Activated naive CD4-positive, alpha-beta T cell treated with Interleukin-2 at 50 U/mL for 16 hours (primary cell): ENCODE measurements at regions not wholly inside any gene's neighbourhood (a gene's known extent, or its start where the extent isn't known, plus 50 kb on each side); places are given as distances from the start of the nearest gene placed in this dataset.

Experiments used
- DNase-seq: peaks from one replicate; pipeline ENCODE4 v3.0.0-alpha.2; 2020

DNA sequence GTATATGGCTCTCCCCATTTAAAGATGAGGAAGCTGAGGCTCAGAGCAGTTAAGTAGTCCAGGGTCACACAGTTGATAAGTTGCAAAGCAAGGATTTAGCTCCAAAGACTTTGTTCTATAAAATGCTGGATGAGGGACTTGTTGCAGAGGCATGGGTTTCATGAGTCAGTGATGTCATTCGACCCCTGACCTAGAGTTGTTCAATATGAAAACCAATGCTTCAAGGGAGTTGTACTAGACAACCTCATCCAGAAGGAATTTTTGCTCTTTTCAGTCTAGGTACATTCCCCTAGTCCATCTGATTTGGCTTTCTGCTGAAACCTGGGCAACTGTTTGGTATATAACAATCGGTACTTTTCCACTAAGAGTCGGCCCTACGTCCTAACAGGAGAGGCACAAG is 550.4 kb downstream of the EBF1 start:
- no peak for DNase-seq

DNA sequence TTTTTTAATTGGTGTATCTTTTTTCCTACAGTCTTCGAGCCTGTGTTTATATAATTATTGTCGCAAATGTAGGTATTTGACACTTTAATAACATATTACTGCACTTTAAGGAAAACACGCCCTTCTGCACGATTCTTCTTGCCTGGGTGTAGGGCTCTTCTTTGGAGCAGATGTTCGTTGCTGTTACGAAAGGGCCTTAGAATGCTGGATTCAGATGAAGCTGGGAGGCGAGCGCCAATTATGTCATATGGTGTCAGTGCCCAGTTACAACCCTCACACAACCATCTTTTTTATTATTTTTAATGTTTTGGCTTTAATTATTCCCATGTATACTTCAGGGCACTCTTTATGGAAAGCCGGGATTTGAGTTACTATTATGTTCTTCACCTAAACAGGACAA is 553.0 kb downstream of the EBF1 start:
- DNase-seq, result no peak

DNA sequence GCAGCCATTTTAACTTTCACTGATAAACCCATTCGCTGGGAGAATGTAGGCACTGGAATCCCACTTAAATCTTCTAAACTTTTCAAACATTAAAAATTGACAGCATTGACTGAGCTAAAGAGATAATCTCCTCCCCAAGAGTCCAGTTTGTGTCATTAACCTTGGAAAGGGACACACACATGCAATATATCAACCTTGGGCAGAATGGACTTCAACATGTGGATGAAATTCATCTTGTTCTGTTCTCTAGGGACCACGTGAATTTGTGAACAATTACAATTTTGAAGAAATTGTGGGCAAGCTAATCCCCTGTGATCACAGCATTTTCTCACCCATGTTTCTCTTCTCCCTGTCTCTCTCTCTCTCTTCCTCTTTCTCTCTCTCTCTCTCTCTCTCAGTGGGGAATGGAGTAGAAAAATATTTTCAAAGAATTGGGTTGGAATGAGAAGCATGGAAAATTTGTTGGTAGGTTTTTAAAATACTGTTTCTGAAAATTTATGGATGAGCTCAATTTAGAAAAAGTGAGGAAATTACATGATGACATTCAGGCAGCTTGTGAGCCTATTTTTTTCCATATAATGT is 553.7 kb downstream of the EBF1 start:
- DNase-seq, result no peak

- no peak for DNase-seq
Observed at GRCh38 chr5:158544388-158545339, 555.1 kb downstream of the EBF1 start.

GRCh38 chr5:158543539-158544387 is 556.0 kb downstream of the EBF1 start:
- DNase-seq, result no peak

GRCh38 chr5:158541536-158542297 is 558.0 kb downstream of the EBF1 start:
- DNase-seq, result no peak

DNA sequence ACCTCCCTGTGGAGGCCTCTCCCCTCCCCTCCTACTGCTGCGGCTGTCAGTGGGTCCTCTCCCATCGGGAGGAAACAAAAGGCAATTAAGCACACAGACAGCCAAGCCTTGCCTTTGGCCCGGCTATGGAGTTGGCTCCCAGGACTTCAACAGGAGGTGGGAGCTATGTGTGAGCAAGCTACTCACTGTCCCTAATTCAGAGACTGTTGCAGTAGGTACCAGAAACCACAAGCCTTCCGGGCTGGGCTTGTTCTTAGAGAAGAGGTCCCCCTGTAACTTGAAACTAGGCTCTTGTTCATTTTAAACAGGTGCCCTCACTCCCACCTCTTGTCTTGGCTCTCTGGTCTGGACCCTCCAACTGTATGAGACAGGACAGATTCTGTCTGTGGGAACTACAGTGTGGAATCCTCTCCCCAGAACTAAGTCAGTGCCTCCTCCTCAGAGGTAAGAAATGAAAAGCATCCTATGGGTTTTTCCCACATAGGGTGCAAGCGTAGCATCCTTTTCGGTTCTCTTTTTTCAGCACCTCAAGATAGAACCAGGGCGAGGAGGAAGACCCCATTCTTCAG is 561.1 kb downstream of the EBF1 start:
- no peak for DNase-seq

DNA sequence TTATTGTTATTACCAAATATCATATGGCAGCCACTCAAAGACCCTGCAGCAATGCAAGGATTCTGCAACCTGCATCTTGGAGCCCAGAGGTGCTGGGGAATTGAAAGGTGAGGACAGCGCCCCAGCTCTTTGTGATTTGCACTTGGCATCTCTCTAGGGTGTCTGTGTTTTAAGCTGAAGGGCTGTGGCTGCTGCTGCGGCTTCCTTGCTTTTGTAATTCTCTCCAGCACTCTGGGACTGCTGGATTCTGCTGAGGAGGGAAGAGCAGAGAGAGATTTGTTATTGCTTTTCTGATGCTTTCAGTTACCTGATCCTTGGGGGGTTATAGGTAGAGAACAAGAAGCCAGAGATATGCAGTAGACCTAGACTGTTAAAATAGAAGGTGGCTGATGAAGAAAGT is 562.4 kb downstream of the EBF1 start:
- no peak for DNase-seq

GRCh38 chr5:158534203-158534602 is 565.5 kb downstream of the EBF1 start:
- DNase-seq, result no peak

GRCh38 chr5:158532739-158533138 is 567.0 kb downstream of the EBF1 start:
- no peak for DNase-seq

DNA sequence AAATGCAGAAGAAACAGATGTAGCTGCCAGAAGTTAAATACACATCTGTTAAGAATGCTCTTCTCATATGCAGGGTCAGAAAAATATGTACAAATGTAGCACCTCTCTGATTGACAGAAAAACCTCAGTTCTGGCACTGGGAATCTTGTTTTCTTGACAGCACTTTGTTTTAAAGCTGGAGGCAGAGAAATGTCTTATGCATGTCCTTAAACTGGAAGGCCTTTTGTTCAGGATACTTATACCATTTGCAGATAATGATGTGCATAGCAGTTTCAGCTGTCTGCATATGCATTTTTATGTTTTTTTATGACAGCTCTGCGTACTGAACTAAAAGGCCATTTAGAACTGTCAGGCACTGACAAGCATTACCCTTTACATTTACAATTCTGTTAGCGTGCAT is 567.9 kb downstream of the EBF1 start:
- no peak for DNase-seq

DNA sequence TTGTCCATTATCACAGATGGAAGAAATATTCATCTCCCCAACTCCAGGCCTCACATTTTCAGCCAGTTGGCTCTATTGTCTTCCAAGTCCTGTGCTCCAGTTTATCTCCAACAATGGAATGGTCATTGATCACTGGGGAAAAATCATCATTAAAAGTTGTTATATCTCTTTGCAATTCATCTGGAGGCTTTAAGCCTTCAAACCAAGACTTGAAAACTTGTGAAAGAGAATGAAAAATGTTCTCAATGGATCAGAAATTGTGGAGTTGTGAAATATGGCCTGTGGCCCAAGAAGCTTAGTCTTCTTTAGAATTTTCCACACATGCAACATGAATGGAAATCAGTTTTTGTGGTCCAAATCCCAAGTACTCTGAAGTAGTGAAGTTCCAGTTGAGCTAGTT is 569.6 kb downstream of the EBF1 start:
- DNase-seq, result no peak

DNA sequence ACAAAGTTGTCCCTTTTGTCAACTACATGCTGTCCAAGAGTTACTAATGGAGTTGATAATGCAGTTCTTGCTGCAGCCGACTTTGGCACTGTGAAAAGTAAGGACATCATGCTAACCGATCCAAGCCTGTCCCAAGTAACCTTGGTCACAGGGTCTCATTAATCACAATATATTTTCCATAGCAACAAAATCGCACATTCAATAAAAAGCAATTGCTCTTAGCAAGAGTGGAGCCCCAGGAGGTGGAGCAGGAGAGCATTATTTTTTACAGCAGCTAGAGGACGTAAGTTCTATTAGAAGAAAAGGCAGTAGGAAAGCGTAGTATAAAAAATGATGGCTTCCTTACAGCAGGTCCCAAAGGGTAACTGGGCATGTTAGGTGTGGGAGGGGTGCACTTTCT is 570.3 kb downstream of the EBF1 start:
- no peak for DNase-seq

GRCh38 chr5:158525663-158526062 is 574.1 kb downstream of the EBF1 start:
- DNase-seq, result no peak

DNA sequence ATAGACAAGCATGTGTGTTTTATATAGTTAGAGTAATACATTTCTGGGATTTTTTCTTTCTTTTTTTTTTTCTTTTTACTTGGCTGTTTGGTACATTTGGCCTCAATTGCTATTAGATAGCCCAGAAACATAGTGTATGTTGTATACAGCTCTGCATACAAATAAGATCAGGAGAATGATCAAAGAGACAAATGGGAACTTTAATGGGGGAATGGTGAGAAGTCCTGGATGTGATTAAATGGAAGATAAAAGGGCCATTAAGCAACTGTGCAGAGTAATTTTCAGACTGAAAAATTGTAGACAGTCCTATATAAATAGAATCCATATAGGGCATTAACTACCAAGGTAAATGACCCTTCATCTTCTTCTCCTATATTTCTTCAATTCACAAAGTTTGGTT is 575.6 kb downstream of the EBF1 start:
- DNase-seq, result no peak

- DNase-seq, result no peak
Observed at GRCh38 chr5:158522776-158523175, 576.9 kb downstream of the EBF1 start.

DNA sequence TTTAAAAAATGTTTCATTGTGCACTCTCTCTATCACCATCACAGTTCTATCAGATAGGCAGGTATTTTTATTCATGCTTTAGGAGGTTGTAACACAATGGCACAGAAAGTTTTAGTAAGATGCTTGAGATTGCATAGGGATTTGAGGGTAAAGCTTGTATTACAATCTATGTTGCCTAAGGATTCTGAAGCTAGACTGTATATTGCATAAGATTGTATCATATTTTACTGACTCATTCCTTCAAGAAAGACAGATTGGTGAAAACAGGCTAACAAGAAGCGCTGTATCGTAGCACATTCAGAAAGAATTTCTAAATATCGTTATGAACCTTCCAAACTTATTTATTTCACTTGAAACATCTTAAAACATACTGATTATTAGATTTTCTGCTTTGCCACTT is 577.7 kb downstream of the EBF1 start:
- DNase-seq, result no peak

- DNase-seq, result no peak
Observed at GRCh38 chr5:158519433-158520021, 580.2 kb downstream of the EBF1 start.

GRCh38 chr5:158516521-158516920 is 583.2 kb downstream of the EBF1 start:
- DNase-seq, result no peak

DNA sequence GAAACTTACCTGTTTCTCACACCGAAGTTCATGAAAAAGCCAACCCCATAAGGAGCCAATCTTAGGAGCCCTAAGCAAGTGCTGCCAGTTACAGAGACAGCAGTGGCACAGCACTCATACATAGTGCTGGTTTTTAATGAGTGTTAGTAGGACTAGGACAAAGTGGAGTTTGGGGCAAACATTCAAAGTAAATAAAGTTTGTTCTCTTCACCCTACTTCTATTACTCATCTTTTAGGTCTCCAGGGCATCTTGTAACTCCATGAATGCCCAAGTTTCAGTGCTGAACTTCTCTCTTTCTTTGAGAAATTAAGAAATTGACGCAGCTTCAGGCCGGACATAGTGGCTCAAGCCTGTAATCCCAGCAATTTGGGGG is 584.7 kb downstream of the EBF1 start:
- DNase-seq, result no peak

DNA sequence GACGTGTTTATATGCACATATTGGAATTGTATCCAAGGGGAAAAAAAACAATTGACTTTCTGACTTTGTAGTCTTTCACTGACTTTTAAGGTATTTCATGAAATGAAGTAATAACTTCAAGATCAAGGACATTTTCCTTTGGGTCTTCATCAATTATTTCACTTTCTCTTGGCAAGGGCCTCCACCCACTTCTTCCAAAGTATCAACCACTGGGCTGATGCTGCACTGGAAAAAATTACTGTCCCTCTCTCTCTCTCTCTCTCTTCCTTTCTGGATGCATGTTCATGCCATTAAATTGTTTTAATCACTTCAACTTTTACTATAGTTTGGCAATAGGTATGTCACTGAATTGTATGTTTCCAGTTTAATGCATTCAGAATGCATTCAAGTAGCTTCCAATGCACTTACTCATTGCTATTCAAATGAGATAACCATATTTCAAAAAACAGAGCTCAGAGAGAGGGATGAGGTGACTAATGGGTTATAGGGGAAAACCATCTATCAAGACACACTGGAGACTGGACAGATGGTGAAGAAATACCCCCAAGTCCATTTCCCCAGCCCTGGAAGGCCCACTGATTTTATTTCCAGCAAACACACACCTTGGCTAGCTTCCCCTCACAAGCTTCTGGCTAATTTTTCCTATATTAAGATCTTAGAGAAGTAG is 585.3 kb downstream of the EBF1 start:
- no peak for DNase-seq
